ENCODE measurements at regions not wholly inside any gene's neighbourhood (a gene's known extent, or its start where the extent isn't known, plus 50 kb on each side); places are given as distances from the start of the nearest gene placed in this dataset.

DNA sequence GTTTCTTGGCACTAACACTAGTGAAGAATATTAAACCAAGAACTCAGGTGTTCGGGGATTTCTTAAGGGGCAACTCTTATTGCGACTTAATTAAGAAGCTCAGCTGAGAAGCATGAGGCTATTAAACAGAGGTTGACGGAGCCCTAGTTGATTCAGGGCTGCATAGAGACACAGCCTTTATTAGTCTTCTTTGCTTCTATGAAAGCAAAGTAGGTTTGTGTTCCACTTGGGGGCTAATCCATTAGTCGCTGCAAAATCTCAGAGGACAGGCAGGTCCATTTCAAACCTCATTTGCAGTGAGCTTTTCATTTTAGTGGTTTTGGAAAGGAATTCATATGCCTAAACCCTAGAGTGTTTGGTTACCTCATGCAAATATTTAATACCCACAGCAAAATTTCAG, 506.6 kb upstream of the SULF2 start:
- intact Hi-C loops (cut with micrococcal nuclease; ENCODE audit: unreplicated experiment) = no loop called here
- no peak overlapping the region for H3K27ac Mint-ChIP-seq (ENCODE audit: unreplicated experiment)
- H3K27me3 Mint-ChIP-seq (ENCODE audit: unreplicated experiment) = peaks cover 15% of the 10 kb centered on the region
- TF ChIP-seq, protein P1, sequence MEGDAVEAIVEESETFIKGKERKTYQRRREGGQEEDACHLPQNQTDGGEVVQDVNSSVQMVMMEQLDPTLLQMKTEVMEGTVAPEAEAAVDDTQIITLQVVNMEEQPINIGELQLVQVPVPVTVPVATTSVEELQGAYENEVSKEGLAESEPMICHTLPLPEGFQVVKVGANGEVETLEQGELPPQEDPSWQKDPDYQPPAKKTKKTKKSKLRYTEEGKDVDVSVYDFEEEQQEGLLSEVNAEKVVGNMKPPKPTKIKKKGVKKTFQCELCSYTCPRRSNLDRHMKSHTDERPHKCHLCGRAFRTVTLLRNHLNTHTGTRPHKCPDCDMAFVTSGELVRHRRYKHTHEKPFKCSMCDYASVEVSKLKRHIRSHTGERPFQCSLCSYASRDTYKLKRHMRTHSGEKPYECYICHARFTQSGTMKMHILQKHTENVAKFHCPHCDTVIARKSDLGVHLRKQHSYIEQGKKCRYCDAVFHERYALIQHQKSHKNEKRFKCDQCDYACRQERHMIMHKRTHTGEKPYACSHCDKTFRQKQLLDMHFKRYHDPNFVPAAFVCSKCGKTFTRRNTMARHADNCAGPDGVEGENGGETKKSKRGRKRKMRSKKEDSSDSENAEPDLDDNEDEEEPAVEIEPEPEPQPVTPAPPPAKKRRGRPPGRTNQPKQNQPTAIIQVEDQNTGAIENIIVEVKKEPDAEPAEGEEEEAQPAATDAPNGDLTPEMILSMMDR (IDR thresholded peaks at IDR 0.05; ENCODE audit: unreplicated experiment) = no peak
- DNase-seq = no peak
- no peak overlapping the region for H3K4me3 Mint-ChIP-seq (ENCODE audit: low read depth, unreplicated experiment)
- H3K4me1 Mint-ChIP-seq (ENCODE audit: low read depth, unreplicated experiment) = peaks cover 64% of the 10 kb centered on the region
- no TSS peak for BruUV-seq (replicated peaks)
- peaks cover 6% of the 10 kb centered on the region for H3K36me3 Mint-ChIP-seq (ENCODE audit: insufficient read depth, unreplicated experiment)
- H3K9me3 Mint-ChIP-seq (ENCODE audit: low read depth, unreplicated experiment) = no peaks in the 10 kb centered on the region
- CTCF ChIA-PET = interaction anchor here (0.8 kb wide), 1 partner anchor 28 kb away, joined by 3 read pairs; no protein-coding TSS in a partner anchor

DNA sequence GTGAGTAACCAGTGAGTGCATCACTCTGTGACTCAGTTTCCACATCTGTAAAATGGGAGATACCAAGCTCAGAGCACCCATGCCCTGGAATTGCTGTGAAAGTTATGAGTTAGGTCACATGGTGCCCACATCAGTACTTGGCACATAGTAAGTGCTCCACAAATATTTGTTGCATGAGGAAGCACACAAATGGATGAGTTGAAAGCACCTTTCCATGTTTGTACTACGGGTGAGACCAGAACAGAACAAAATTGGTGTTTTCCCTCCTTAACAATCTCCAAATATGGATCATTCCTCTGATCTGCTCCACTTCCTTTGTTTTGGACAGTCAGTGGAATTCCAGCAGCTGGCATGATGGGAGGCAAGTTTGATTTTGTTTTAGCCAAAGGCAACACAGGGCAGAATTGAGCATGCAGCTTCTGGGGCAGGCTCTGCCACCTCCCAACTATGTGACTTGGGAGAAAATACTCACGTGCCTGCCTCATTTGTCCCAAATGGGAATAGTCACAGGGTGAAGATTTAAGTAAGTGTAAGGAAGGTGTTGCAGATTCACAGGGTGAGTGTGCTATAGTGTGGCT, 503.7 kb upstream of the SULF2 start:
- no TSS peak for BruUV-seq (replicated peaks)
- Mint-ChIP-seq H3K4me1 (ENCODE audit: low read depth, unreplicated experiment) (peaks cover 63% of the 10 kb centered on the region), H3K9me3 (ENCODE audit: low read depth, unreplicated experiment) (peaks cover 2% of the 10 kb centered on the region)

DNA sequence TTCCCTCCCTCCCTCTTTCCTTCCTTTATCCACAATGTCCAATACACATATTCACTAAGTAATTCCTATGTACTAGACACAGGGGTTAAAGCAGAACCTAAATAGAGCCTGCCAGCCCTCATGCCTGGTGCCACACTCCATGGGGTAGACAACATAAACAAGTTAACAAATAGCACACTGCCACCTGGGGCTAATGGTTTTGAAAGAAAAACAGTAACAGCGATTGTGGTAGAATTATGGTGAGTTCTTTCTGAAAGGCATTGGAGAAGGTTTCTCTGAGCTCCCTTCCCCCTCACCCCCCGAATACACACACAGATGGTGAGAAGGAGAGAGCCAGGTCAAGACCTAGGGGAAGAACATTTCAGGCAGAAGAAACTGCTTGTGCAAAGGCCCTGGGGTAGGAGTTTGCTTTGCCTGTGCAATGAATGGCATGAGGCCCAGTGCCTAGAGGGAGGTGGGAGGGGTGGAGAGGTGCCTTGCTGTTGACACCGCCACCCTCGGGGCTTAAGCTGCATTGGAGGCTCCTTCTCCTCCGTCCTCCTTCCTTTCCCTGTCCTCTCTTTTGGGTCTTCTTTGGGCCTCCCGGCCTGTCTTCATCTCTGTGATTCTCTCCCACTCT, 502.4 kb upstream of the SULF2 start:
- BruUV-seq (replicated peaks) = no TSS peak
- no peak for DNase-seq
- intact Hi-C loops (cut with micrococcal nuclease; ENCODE audit: unreplicated experiment) = loop anchor here (5.0 to 10.0 kb wide), 2 partner anchors 103 to 315 kb away; no protein-coding TSS in a partner anchor
- TF ChIP-seq, protein P1 (IDR thresholded peaks at IDR 0.05; ENCODE audit: unreplicated experiment) = no peak
- no peak overlapping the region for H3K27ac Mint-ChIP-seq (ENCODE audit: unreplicated experiment)
- H3K36me3 Mint-ChIP-seq (ENCODE audit: insufficient read depth, unreplicated experiment) = peaks cover 11% of the 10 kb centered on the region
- H3K4me3 Mint-ChIP-seq (ENCODE audit: low read depth, unreplicated experiment) = no peak overlapping the region
- CTCF ChIA-PET = interaction anchor here (0.5 to 2.0 kb wide), 2 partner anchors 8 to 535 kb away, joined by 3 to 11 read pairs; no protein-coding TSS in a partner anchor
- H3K4me1 Mint-ChIP-seq (ENCODE audit: low read depth, unreplicated experiment) = peaks cover 58% of the 10 kb centered on the region
- peaks cover 15% of the 10 kb centered on the region for H3K27me3 Mint-ChIP-seq (ENCODE audit: unreplicated experiment)
- H3K9me3 Mint-ChIP-seq (ENCODE audit: low read depth, unreplicated experiment) = peaks cover 5% of the 10 kb centered on the region

More for the DNA sequence above, 503.7 kb upstream of the SULF2 start:
- TF ChIP-seq, protein P1 (IDR thresholded peaks at IDR 0.05; ENCODE audit: unreplicated experiment) = no peak
- H3K27ac Mint-ChIP-seq (ENCODE audit: unreplicated experiment) = no peak overlapping the region
- intact Hi-C loops (cut with micrococcal nuclease; ENCODE audit: unreplicated experiment) = loop anchor here (5.0 to 10.0 kb wide), 2 partner anchors 104 to 317 kb away; no protein-coding TSS in a partner anchor
- peaks cover 15% of the 10 kb centered on the region for H3K27me3 Mint-ChIP-seq (ENCODE audit: unreplicated experiment)
- H3K36me3 Mint-ChIP-seq (ENCODE audit: insufficient read depth, unreplicated experiment) = peaks cover 5% of the 10 kb centered on the region
- CTCF ChIA-PET = no interaction called here
- H3K4me3 Mint-ChIP-seq (ENCODE audit: low read depth, unreplicated experiment) = no peak overlapping the region
- DNase-seq = no peak

DNA sequence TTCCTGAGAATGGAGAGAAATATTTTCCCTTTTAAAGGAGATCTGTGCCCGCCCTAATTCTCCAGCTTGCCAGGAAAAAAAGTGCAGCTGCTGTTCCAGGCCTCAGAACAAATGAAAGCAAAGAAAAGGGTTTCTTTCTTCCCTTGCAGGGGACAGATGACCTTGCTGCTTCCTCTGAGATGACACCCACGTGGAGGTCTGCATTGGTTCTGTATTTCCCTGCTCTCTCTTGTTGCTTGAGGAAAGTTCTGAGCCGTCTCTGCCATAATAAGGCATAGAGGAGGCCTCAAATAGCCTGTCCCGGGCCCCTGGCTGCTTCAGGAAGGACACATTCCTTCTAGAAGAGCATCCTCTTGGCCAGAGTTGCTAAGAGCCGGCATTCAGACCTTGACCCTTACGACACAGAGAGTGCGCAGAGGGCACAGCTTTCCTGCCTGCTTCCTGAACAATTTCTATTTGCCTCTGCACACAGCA, 501.8 kb upstream of the SULF2 start:
- intact Hi-C loops (cut with micrococcal nuclease; ENCODE audit: unreplicated experiment) = loop anchor here (5.0 to 10.0 kb wide), 2 partner anchors 102 to 315 kb away; no protein-coding TSS in a partner anchor
- Mint-ChIP-seq H3K27ac (ENCODE audit: unreplicated experiment) (no peak overlapping the region), H3K36me3 (ENCODE audit: insufficient read depth, unreplicated experiment) (peaks cover 11% of the 10 kb centered on the region), H3K9me3 (ENCODE audit: low read depth, unreplicated experiment) (peaks cover 5% of the 10 kb centered on the region), H3K27me3 (ENCODE audit: unreplicated experiment) (peaks cover 15% of the 10 kb centered on the region), H3K4me1 (ENCODE audit: low read depth, unreplicated experiment) (peaks cover 52% of the 10 kb centered on the region), H3K4me3 (ENCODE audit: low read depth, unreplicated experiment) (no peak overlapping the region)
- no TSS peak for BruUV-seq (replicated peaks)
- no peak for DNase-seq
- CTCF ChIA-PET = interaction anchor here (0.5 to 2.0 kb wide), 2 partner anchors 9 to 534 kb away, joined by 3 to 11 read pairs; no protein-coding TSS in a partner anchor
- TF ChIP-seq, protein P1 (IDR thresholded peaks at IDR 0.05; ENCODE audit: unreplicated experiment) = no peak
